GM21528 (cell line): ENCODE measurements at regions not wholly inside any gene's neighbourhood (a gene's known extent, or its start where the extent isn't known, plus 50 kb on each side); places are given as distances from the start of the nearest gene placed in this dataset.
A peak's percentile ranks its signal among the peaks of the same experiment; 100 is the strongest.

Experiments used
- ATAC-seq: cut with Tn5 transposase; IDR thresholded peaks from one replicate; pipeline ENCODE4 v1.9.1; 2021; ENCODE audit warnings: mild to moderate bottlenecking, moderate library complexity; ENCODE audit not compliant: unreplicated experiment, low FRiP score

DNA sequence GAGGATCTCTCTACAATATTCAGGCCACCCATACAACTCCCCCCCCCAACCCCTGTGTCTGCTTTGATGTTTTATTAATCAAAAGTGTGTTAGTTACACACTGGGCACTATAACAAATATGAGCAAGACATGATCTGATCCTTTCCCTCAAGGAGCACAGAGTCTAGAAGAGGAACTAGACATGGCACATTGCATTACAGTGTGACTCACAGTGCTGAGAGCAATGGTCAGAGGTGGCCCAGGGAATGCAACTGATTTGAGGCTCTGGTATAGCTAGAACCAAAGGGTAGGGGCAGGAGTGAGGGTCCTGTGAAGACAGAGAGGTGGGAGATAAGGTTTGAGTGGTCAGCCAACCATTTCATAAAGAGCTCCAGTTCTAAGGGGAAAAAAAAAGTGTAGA lies 539.2 kb downstream of the ACTL7B start:
- ATAC-seq: no peak

- ATAC-seq: no peak
These were observed 539.7 kb downstream of the ACTL7B start for GRCh38 chr9:108316066-108316465.

DNA sequence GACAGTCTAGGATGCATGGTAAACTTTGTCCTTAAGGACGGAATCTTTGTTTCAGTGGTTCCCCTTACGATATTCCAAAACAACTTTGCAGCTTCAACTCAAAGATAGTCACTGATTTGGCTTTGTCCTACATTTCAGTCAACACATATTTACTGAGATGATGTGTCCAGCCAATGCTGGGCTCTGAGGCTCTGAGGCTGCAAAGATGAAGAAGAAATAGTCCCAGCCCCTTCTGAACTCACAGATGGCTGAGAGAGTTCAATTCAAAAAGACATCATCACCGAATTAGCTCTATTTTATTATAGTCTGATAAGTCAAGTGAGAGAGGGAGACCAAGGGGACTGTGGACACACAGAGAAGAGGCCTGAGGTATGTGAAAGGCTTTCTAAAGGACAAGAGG lies 544.0 kb downstream of the ACTL7B start:
- no peak for ATAC-seq

DNA sequence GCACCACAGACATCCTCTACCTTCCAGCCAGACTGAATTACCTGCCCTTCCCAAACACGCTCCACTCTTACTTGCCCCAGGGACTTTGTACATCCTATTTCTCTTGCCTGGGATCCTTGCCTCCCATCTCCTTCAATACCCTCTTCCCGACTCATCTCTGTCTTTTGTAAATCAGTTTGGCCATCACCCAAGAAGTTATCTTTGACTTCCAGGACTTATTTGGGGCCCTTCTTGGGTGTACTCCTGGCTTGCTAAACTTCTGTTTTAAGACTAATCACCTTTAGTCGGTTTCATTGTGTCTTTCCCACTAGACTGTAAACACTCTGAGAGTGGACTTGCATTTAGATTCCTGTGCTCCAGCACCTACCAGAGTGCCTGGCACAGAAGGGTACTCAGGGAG lies 545.6 kb downstream of the ACTL7B start:
- ATAC-seq: no peak

DNA sequence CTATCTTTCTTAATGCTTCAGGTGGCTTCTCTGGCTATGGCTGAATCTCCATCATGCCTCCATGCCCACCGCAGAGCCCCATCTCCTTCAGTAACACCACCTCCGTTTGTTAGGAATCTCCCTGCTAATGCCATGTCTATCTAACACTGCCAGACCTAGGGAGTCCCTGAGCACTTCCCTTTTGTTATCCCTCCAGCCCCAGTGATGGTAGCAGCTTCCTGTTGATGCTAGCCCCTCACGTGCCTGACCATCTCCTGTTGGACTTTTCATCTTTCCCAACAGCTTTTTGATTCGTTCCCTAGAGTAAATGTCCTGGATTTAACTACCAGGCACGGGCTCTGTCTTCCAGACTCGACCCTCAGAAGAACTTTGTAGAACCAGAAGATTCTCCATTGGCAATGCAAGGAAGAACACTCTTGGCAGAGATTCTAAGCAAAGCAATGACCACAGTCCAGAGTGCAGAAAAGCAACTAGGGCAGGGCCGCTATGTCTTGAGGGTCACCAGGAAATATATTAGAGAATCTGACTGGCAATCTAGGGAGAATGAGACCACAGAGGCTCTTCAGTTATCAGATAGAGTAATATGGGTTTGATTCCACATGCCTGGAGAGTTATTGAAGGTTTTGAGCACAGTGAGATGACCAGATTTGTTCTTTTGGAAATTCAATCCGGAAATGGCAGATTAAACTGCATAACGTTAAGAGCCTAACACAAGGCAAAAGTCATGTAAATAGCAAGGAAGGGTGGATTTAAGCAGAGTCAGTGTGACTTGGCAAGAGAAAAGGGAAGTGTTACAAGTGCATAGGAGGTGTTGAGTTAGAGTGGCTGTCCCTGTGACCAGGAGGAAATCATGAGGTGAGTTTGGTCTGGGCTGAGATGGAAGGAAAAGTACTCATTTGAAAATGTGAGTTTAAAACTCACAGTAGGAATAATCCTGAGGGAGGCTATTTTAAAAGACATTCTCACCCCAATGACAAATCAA lies 555.2 kb downstream of the ACTL7B start:
- ATAC-seq: no peak

GRCh38 chr9:108297073-108297472 lies 558.7 kb downstream of the ACTL7B start:
- no peak for ATAC-seq

DNA sequence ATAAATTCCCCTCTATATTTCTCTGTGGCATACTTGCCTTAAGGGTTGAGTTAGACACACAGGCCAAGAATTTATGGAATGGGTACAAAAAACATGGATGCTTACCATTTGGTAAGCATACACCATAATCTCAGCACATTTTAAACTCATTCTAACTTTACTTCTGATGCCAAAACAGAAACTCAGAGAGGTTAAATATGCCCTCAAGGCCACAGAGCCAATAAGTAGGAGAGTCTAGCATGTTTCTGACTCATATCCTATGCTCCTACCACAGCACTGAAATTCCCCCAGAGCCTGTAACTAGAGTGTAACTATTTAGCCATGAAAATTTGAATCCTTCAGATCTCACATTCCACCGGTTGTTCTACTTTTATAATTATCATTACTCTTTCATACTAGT lies 559.7 kb downstream of the ACTL7B start:
- no peak for ATAC-seq

DNA sequence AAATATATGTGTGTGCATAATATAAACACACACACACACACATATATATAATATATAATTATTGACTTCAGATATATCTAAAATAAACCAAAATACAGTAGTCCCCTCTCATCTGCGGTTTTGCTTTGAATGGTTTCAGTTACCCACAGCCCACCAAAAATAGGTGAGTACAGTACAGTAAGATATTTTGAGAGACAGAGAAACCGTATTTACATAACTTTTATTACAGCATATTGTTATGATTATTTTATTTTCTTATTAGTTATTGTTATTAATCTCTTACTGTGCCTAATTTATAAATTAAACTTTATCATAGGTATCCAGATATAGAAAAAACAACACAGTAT lies 564.2 kb downstream of the ACTL7B start:
- no peak for ATAC-seq

- no peak for ATAC-seq
These were observed 564.8 kb downstream of the ACTL7B start for GRCh38 chr9:108290839-108291585.

GRCh38 chr9:108286638-108287206 lies 569.1 kb downstream of the ACTL7B start:
- ATAC-seq: no peak

GRCh38 chr9:108283696-108284095 lies 572.1 kb downstream of the ACTL7B start:
- no peak for ATAC-seq

GRCh38 chr9:108282872-108283271 lies 572.9 kb downstream of the ACTL7B start:
- ATAC-seq: no peak

GRCh38 chr9:108281696-108282095 lies 574.1 kb downstream of the ACTL7B start:
- ATAC-seq: no peak

DNA sequence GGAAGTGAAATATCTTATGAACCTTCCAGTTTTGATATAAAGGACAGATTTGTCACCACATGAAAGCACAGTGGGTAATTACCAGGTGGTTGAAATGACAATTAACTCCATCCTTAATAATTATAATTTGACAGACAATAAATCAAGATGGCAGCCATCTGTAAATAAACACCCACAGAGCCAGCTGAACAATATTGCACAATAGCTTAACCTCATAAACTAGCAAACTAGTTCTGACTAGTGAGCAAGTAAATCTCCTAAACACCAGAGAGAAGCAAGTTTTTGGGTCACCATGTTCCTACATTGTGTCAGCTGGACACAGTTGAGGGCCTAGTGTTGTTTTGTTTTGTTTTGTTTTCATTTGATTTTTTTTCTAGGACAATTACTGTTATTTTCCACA lies 577.4 kb downstream of the ACTL7B start:
- ATAC-seq: no peak

GRCh38 chr9:108277216-108277615 lies 578.6 kb downstream of the ACTL7B start:
- no peak for ATAC-seq

- no peak for ATAC-seq
These were observed 579.9 kb downstream of the ACTL7B start for GRCh38 chr9:108275906-108276305.

GRCh38 chr9:108274971-108275370 lies 580.8 kb downstream of the ACTL7B start:
- no peak for ATAC-seq

DNA sequence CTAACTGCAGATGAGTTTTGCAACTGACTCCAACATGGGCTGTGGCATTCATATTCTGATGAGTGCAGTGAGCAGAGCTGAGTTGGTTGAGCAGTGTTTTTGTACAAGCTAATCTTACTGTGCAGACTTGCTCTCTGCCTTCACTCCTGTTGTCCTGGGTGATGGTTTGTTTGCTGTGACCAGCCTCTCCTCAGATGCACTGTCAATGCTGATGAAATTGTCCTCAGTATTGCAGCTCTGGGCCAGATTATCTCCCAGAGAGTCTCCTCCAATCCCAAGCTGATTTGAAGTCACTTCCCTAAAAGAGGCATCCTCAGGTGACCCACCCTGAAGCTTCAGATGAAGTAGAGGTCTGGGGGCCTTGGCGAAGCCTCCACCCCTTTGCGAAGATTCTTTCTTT lies 581.8 kb downstream of the ACTL7B start:
- ATAC-seq: no peak

- ATAC-seq: peak; percentile 51
These were observed 583.4 kb downstream of the ACTL7B start for GRCh38 chr9:108272349-108272899.

GRCh38 chr9:108271646-108272348 lies 584.0 kb downstream of the ACTL7B start:
- ATAC-seq: peak; percentile 40
